ENCODE measurements at regions not wholly inside any gene's neighbourhood (a gene's known extent, or its start where the extent isn't known, plus 50 kb on each side); places are given as distances from the start of the nearest gene placed in this dataset.

GRCh38 chr9:20048985-20049384 is 260.1 kb upstream of the SLC24A2 start:
- H3K4me1 ChIP-seq (ENCODE audit: control insufficient read depth in 1 of 2, low read depth in 2 of 2): no peaks in the 10 kb centered on the region
- H3K27ac ChIP-seq: no peak overlapping the region
- no peak for ATAC-seq (ENCODE audit: insufficient number of reproducible peaks, low FRiP score, low read depth)
- H3K27me3 ChIP-seq (replicated peaks; ENCODE audit: insufficient read depth): no peaks in the 10 kb centered on the region
- H3K4me3 ChIP-seq: no peak overlapping the region
- no peaks in the 10 kb centered on the region for H3K9me3 ChIP-seq
- DNase-seq (ENCODE audit: low spot score): no peak
- H3K36me3 ChIP-seq: no peaks in the 10 kb centered on the region
- TF ChIP-seq CTCF (IDR thresholded peaks at IDR 0.05): no peak

- H3K9me3 ChIP-seq: no peaks in the 10 kb centered on the region
Measured at GRCh38 chr9:20048437-20048836, 259.6 kb upstream of the SLC24A2 start.

GRCh38 chr9:20044686-20045085 is 255.8 kb upstream of the SLC24A2 start:
- no peak overlapping the region for H3K27ac ChIP-seq
- DNase-seq (ENCODE audit: low spot score): no peak
- ATAC-seq (ENCODE audit: insufficient number of reproducible peaks, low FRiP score, low read depth): no peak
- no peaks in the 10 kb centered on the region for H3K36me3 ChIP-seq
- H3K9me3 ChIP-seq: no peaks in the 10 kb centered on the region
- H3K4me3 ChIP-seq: no peak overlapping the region
- no peaks in the 10 kb centered on the region for H3K27me3 ChIP-seq (replicated peaks; ENCODE audit: insufficient read depth)
- TF ChIP-seq CTCF (IDR thresholded peaks at IDR 0.05): no peak
- H3K4me1 ChIP-seq (ENCODE audit: control insufficient read depth in 1 of 2, low read depth in 2 of 2): no peaks in the 10 kb centered on the region

More at GRCh38 chr9:20048437-20048836, 259.6 kb upstream of the SLC24A2 start:
- Histone ChIP-seq H3K27ac (no peak overlapping the region), H3K4me3 (no peak overlapping the region), H3K27me3 (replicated peaks; ENCODE audit: insufficient read depth) (no peaks in the 10 kb centered on the region), H3K36me3 (no peaks in the 10 kb centered on the region), H3K4me1 (ENCODE audit: control insufficient read depth in 1 of 2, low read depth in 2 of 2) (no peaks in the 10 kb centered on the region)
- ATAC-seq (ENCODE audit: insufficient number of reproducible peaks, low FRiP score, low read depth) (no peak), DNase-seq (ENCODE audit: low spot score) (no peak)
- TF ChIP-seq CTCF (IDR thresholded peaks at IDR 0.05): no peak

- no peaks in the 10 kb centered on the region for H3K36me3 ChIP-seq
- no peak for DNase-seq (ENCODE audit: low spot score)
- ATAC-seq (ENCODE audit: insufficient number of reproducible peaks, low FRiP score, low read depth): no peak
- H3K27ac ChIP-seq: no peak overlapping the region
- H3K4me3 ChIP-seq: no peak overlapping the region
- TF ChIP-seq CTCF (IDR thresholded peaks at IDR 0.05): no peak
- H3K27me3 ChIP-seq (replicated peaks; ENCODE audit: insufficient read depth): no peaks in the 10 kb centered on the region
- H3K9me3 ChIP-seq: no peaks in the 10 kb centered on the region
- H3K4me1 ChIP-seq (ENCODE audit: control insufficient read depth in 1 of 2, low read depth in 2 of 2): no peaks in the 10 kb centered on the region
Measured at GRCh38 chr9:20043461-20043860, 254.6 kb upstream of the SLC24A2 start.

- H3K9me3 ChIP-seq: no peaks in the 10 kb centered on the region
- ATAC-seq (ENCODE audit: insufficient number of reproducible peaks, low FRiP score, low read depth) (no peak), DNase-seq (ENCODE audit: low spot score) (no peak)
- H3K36me3 ChIP-seq: no peaks in the 10 kb centered on the region
- no peak for TF ChIP-seq CTCF (IDR thresholded peaks at IDR 0.05)
- H3K27me3 ChIP-seq (replicated peaks; ENCODE audit: insufficient read depth): no peaks in the 10 kb centered on the region
- H3K4me3 ChIP-seq: no peak overlapping the region
- H3K27ac ChIP-seq: no peak overlapping the region
- H3K4me1 ChIP-seq (ENCODE audit: control insufficient read depth in 1 of 2, low read depth in 2 of 2): no peaks in the 10 kb centered on the region
Measured at GRCh38 chr9:20043035-20043434, 254.2 kb upstream of the SLC24A2 start.
